ENCODE measurements at regions not wholly inside any gene's neighbourhood (a gene's known extent, or its start where the extent isn't known, plus 50 kb on each side); places are given as distances from the start of the nearest gene placed in this dataset.

DNA sequence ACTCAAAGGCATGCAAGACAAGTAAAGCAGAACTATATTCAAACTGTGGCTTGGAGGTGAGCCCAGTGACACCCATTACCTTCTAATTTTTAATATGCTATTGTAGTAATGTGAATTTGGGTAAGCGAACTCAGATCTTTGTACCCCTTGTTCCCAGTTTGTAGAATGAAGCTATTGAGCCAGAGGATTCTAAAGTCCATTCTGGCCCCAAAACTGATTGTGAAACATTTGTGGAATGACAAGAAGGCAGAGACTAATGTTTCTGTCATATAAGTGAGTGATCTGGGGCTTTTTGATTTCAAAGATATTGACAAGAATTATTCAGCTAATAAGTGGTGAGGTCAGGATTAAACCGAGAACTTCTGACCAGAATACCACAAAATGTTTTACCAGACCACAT lies 283.8 kb upstream of the CA10 start:
- TF ChIP-seq, protein P1, sequence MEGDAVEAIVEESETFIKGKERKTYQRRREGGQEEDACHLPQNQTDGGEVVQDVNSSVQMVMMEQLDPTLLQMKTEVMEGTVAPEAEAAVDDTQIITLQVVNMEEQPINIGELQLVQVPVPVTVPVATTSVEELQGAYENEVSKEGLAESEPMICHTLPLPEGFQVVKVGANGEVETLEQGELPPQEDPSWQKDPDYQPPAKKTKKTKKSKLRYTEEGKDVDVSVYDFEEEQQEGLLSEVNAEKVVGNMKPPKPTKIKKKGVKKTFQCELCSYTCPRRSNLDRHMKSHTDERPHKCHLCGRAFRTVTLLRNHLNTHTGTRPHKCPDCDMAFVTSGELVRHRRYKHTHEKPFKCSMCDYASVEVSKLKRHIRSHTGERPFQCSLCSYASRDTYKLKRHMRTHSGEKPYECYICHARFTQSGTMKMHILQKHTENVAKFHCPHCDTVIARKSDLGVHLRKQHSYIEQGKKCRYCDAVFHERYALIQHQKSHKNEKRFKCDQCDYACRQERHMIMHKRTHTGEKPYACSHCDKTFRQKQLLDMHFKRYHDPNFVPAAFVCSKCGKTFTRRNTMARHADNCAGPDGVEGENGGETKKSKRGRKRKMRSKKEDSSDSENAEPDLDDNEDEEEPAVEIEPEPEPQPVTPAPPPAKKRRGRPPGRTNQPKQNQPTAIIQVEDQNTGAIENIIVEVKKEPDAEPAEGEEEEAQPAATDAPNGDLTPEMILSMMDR (IDR thresholded peaks at IDR 0.05 in 4 of 5, conservative IDR thresholded peaks at IDR 0.05 in 1 of 5), result no peak
- TF ChIP-seq POLR2A (IDR thresholded peaks at IDR 0.05), result no peak
